GM23338 (cell line): ENCODE measurements at regions not wholly inside any gene's neighbourhood (a gene's known extent, or its start where the extent isn't known, plus 50 kb on each side); places are given as distances from the start of the nearest gene placed in this dataset.

ENCODE experiments used
- ATAC-seq: fragments of 200-7000 bp; cut with Tn5 transposase; 3 replicates; pipeline ENCODE4 v1.9.1; 2020
- DNase-seq: peaks from one replicate; pipeline ENCODE4 v3.0.0-alpha.2; 2015; ENCODE audit warnings: low spot score
- H2AFZ ChIP-seq: fragments of 200-600 bp; sonication (generic); 2 replicates; pipeline ENCODE4 v1.8.0; 2016; ENCODE audit warnings: antibody characterized with exemption, mild to moderate bottlenecking, moderate library complexity
- H3F3A ChIP-seq: fragments of 200-600 bp; sonication (generic); replicated peaks from 2 replicates; pipeline ENCODE4 v1.8.0; 2017; ENCODE audit warnings: antibody characterized with exemption, mixed run types, low read depth
- H3K27ac ChIP-seq: fragments of 200-600 bp; sonication (generic); 2 replicates; pipeline ENCODE4 v1.6.1; 2016; ENCODE audit warnings: low read depth
- H3K27me3 ChIP-seq: fragments of 200-600 bp; sonication (generic); 2 replicates; pipeline ENCODE4 v1.8.0; 2016; ENCODE audit warnings: mild to moderate bottlenecking, mixed run types, moderate library complexity; ENCODE audit not compliant: insufficient read depth
- H3K36me3 ChIP-seq: fragments of 200-600 bp; sonication (generic); 2 replicates; pipeline ENCODE4 v1.8.0; 2016; ENCODE audit warnings: mild to moderate bottlenecking; ENCODE audit not compliant: insufficient read depth
- H3K4me1 ChIP-seq: fragments of 200-600 bp; sonication (generic); 2 replicates; pipeline ENCODE4 v1.8.0; 2016; ENCODE audit warnings: mild to moderate bottlenecking, moderate library complexity; ENCODE audit not compliant: insufficient read depth
- H3K4me2 ChIP-seq: fragments of 200-600 bp; sonication (generic); 2 replicates; pipeline ENCODE4 v1.7.1; 2017; ENCODE audit warnings: mixed run types
- H3K4me3 ChIP-seq: fragments of 200-600 bp; sonication (generic); 2 replicates; pipeline ENCODE4 v1.6.1; 2016; ENCODE audit warnings: mixed run types
- H3K79me2 ChIP-seq: fragments of 200-600 bp; sonication (generic); replicated peaks from 2 replicates; pipeline ENCODE4 v1.8.0; 2017; ENCODE audit warnings: mild to moderate bottlenecking; ENCODE audit not compliant: insufficient read depth
- H3K9me2 ChIP-seq: fragments of 200-600 bp; sonication (generic); 2 replicates; pipeline ENCODE4 v1.8.0; 2017; ENCODE audit not compliant: insufficient read depth
- H4K20me1 ChIP-seq: fragments of 200-600 bp; sonication (generic); replicated peaks from 2 replicates; pipeline ENCODE4 v1.8.0; 2017; ENCODE audit warnings: mild to moderate bottlenecking; ENCODE audit not compliant: insufficient read depth
- H3K27ac Mint-ChIP-seq: 2 replicates; pipeline ENCODE4 v1.8.0; 2020; ENCODE audit warnings: inconsistent platforms, mild to moderate bottlenecking, moderate library complexity, mixed read lengths
- H3K27me3 Mint-ChIP-seq: 3 replicates; pipeline ENCODE4 v1.8.0; 2022; ENCODE audit warnings: low read depth, mild to moderate bottlenecking, moderate library complexity, mixed read lengths, inconsistent platforms; ENCODE audit not compliant: insufficient read depth, poor library complexity
- H3K36me3 Mint-ChIP-seq: 3 replicates; pipeline ENCODE4 v1.8.0; 2021; ENCODE audit warnings: low read depth, mild to moderate bottlenecking, inconsistent platforms, moderate library complexity, mixed read lengths
- H3K4me1 Mint-ChIP-seq: 3 replicates; pipeline ENCODE4 v1.8.0; 2020; ENCODE audit warnings: mild to moderate bottlenecking, inconsistent platforms, mixed read lengths
- H3K4me3 Mint-ChIP-seq: 3 replicates; pipeline ENCODE4 v1.8.0; 2021; ENCODE audit warnings: moderate library complexity, mild to moderate bottlenecking, inconsistent platforms, mixed read lengths
- H3K9me3 Mint-ChIP-seq: 3 replicates; pipeline ENCODE4 v1.8.0; 2020; ENCODE audit warnings: moderate library complexity, mild to moderate bottlenecking, inconsistent platforms, mixed read lengths
- CREB1 ChIP-seq: fragments of 250-450 bp; sonication (Bioruptor Pico); IDR thresholded peaks from 2 replicates; pipeline ENCODE4 v1.5.0; 2020; ENCODE audit warnings: low read depth, mild to moderate bottlenecking, moderate library complexity
- EZH2 ChIP-seq: fragments of 200-600 bp; sonication (generic); IDR thresholded peaks from one replicate; pipeline ENCODE4 v1.8.0; 2017; ENCODE audit warnings: antibody characterized with exemption, mild to moderate bottlenecking, low read depth; ENCODE audit not compliant: unreplicated experiment
- EZH2phosphoT487 ChIP-seq: fragments of 200-600 bp; sonication (generic); IDR thresholded peaks from one replicate; pipeline ENCODE4 v1.8.1; 2018; ENCODE audit warnings: antibody characterized with exemption; ENCODE audit not compliant: unreplicated experiment
- JUNB ChIP-seq: IDR thresholded peaks from one replicate; pipeline ENCODE4 v1.6.1; 2016; ENCODE audit warnings: antibody characterized with exemption; ENCODE audit not compliant: unreplicated experiment
- NANOG ChIP-seq: IDR thresholded peaks from 2 replicates; pipeline ENCODE4 v1.6.1; 2016; ENCODE audit warnings: antibody characterized with exemption, borderline replicate concordance
- POLR2AphosphoS5 ChIP-seq: IDR thresholded peaks from 2 replicates; pipeline ENCODE4 v1.6.1; 2016; ENCODE audit warnings: antibody characterized with exemption, low read depth
- REST ChIP-seq: IDR thresholded peaks from one replicate; pipeline ENCODE4 v1.6.1; 2018; ENCODE audit warnings: antibody characterized with exemption; ENCODE audit not compliant: unreplicated experiment
- STAT1 ChIP-seq: IDR thresholded peaks from one replicate; pipeline ENCODE4 v1.6.1; 2016; ENCODE audit warnings: antibody characterized with exemption; ENCODE audit not compliant: unreplicated experiment
- ZNF114 ChIP-seq: fragments of 250-450 bp; sonication (Bioruptor Pico); IDR thresholded peaks from 2 replicates; pipeline ENCODE4 v1.5.0; 2020; ENCODE audit warnings: mild to moderate bottlenecking, moderate library complexity
- ZNF331 ChIP-seq: fragments of 250-450 bp; sonication (Bioruptor Pico); IDR thresholded peaks from 2 replicates; pipeline ENCODE4 v1.5.0; 2020; ENCODE audit warnings: low read depth, mild to moderate bottlenecking, moderate library complexity
- ZNF462 ChIP-seq: fragments of 250-450 bp; sonication (Bioruptor Pico); IDR thresholded peaks from 2 replicates; pipeline ENCODE4 v1.5.0; 2020; ENCODE audit warnings: mild to moderate bottlenecking, moderate library complexity
- TF ChIP-seq, protein P1 (sequence below): IDR thresholded peaks from 2 replicates; pipeline ENCODE4 v1.6.1; 2016; ENCODE audit warnings: antibody characterized with exemption
- TF ChIP-seq, protein P2 (sequence below), 2 experiments: fragments of 200-600 bp in 1 of 2; sonication (generic) in 1 of 2; conservative IDR thresholded peaks; 2 replicates each; pipeline versions ENCODE4 v1.5.1 to v1.6.1; 2016 to 2017; ENCODE audit warnings: antibody characterized with exemption in 2 of 2, low read depth in 2 of 2, mild to moderate bottlenecking in 2 of 2, moderate library complexity in 1 of 2

GRCh38 chr1:29563571-29563970, 327.2 kb downstream of the PTPRU start:
- peaks cover 63% of the 10 kb centered on the region for H3K9me3 Mint-ChIP-seq
- no peak for DNase-seq
- TF ChIP-seq, protein P1, sequence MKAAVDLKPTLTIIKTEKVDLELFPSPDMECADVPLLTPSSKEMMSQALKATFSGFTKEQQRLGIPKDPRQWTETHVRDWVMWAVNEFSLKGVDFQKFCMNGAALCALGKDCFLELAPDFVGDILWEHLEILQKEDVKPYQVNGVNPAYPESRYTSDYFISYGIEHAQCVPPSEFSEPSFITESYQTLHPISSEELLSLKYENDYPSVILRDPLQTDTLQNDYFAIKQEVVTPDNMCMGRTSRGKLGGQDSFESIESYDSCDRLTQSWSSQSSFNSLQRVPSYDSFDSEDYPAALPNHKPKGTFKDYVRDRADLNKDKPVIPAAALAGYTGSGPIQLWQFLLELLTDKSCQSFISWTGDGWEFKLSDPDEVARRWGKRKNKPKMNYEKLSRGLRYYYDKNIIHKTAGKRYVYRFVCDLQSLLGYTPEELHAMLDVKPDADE, result no peak
- TF ChIP-seq REST, result no peak
- no peak for TF ChIP-seq NANOG
- no peak for TF ChIP-seq JUNB
- TF ChIP-seq EZH2, result no peak
- no peak for TF ChIP-seq ZNF114
- TF ChIP-seq STAT1, result no peak
- TF ChIP-seq, protein P2, sequence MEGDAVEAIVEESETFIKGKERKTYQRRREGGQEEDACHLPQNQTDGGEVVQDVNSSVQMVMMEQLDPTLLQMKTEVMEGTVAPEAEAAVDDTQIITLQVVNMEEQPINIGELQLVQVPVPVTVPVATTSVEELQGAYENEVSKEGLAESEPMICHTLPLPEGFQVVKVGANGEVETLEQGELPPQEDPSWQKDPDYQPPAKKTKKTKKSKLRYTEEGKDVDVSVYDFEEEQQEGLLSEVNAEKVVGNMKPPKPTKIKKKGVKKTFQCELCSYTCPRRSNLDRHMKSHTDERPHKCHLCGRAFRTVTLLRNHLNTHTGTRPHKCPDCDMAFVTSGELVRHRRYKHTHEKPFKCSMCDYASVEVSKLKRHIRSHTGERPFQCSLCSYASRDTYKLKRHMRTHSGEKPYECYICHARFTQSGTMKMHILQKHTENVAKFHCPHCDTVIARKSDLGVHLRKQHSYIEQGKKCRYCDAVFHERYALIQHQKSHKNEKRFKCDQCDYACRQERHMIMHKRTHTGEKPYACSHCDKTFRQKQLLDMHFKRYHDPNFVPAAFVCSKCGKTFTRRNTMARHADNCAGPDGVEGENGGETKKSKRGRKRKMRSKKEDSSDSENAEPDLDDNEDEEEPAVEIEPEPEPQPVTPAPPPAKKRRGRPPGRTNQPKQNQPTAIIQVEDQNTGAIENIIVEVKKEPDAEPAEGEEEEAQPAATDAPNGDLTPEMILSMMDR (conservative IDR thresholded peaks at IDR 0.05; ENCODE audit: low read depth in 2 of 2), result no peak
- no peak for TF ChIP-seq EZH2phosphoT487
- no peak for TF ChIP-seq ZNF462 (CRISPR knock-in tag)
- no peak for TF ChIP-seq POLR2AphosphoS5
- TF ChIP-seq ZNF331 (CRISPR knock-in tag), result no peak
- TF ChIP-seq CREB1, result no peak

More at GRCh38 chr1:29563571-29563970, 327.2 kb downstream of the PTPRU start:
- Mint-ChIP-seq H3K27ac (no peak overlapping the region), H3K4me3 (no peak overlapping the region), H3K27me3 (peaks cover 4% of the 10 kb centered on the region), H3K36me3 (peaks cover 16% of the 10 kb centered on the region), H3K4me1 (no peaks in the 10 kb centered on the region)
- no peak for ATAC-seq
- Histone ChIP-seq H3K4me1 (no peaks in the 10 kb centered on the region), H3K4me2 (no peak overlapping the region), H3K36me3 (no peaks in the 10 kb centered on the region; the same call in 1 of the 2 replicates), H4K20me1 (no peaks in the 10 kb centered on the region), H2AFZ (no peak overlapping the region), H3K79me2 (no peaks in the 10 kb centered on the region), H3K4me3 (no peak overlapping the region), H3K27ac (no peak overlapping the region), H3K9me2 (no peaks in the 10 kb centered on the region), H3K27me3 (no peaks in the 10 kb centered on the region), H3F3A (no peaks in the 10 kb centered on the region)
